ENCODE measurements at regions not wholly inside any gene's neighbourhood (a gene's known extent, or its start where the extent isn't known, plus 50 kb on each side); places are given as distances from the start of the nearest gene placed in this dataset.

- H3K27me3 Mint-ChIP-seq (ENCODE audit: insufficient read depth) = no peaks in the 10 kb centered on the region
- no peak for DNase-seq
- H3K9me3 ChIP-seq (ENCODE audit: control insufficient read depth, low read length) = no peaks in the 10 kb centered on the region
- H3K4me3 Mint-ChIP-seq = no peak overlapping the region
- H3K27ac ChIP-seq (ENCODE audit: low read depth, low read length) = no peak overlapping the region
- H3K27ac Mint-ChIP-seq = no peak overlapping the region
- no peak for TF ChIP-seq CTCF (conservative IDR thresholded peaks at IDR 0.05)
- H3K36me3 ChIP-seq (ENCODE audit: control insufficient read depth, insufficient read depth, low read length) = no peaks in the 10 kb centered on the region
- no peaks in the 10 kb centered on the region for H3K4me1 Mint-ChIP-seq
- H3K9ac ChIP-seq (ENCODE audit: extremely low read depth, low read length, poor library complexity, severe bottlenecking) = no peak overlapping the region
- H3K36me3 Mint-ChIP-seq (ENCODE audit: low read depth) = no peaks in the 10 kb centered on the region
- no peaks in the 10 kb centered on the region for H3K9me3 Mint-ChIP-seq
- H3K4me3 ChIP-seq (ENCODE audit: low read length) = no peak overlapping the region
- H3K27me3 ChIP-seq (ENCODE audit: control insufficient read depth, insufficient read depth, low read length, poor library complexity, severe bottlenecking) = no peaks in the 10 kb centered on the region
- 77 to 86% methylated on average over 4 to 6 of the region's 6 CpGs for WGBS, 2 experiments (ENCODE audit: insufficient coverage in 1 of 2, insufficient read length in 1 of 2)
- no peaks in the 10 kb centered on the region for H3K4me1 ChIP-seq (ENCODE audit: control insufficient read depth, insufficient read depth, low read length)
These were observed 147.2 kb downstream of the SPCS3 start for GRCh38 chr4:176467001-176467400.

- no peak for TF ChIP-seq CTCF (conservative IDR thresholded peaks at IDR 0.05)
- H3K36me3 Mint-ChIP-seq (ENCODE audit: low read depth) = no peaks in the 10 kb centered on the region
- H3K9me3 Mint-ChIP-seq = peaks cover 7% of the 10 kb centered on the region
- Histone ChIP-seq H3K36me3 (ENCODE audit: control insufficient read depth, insufficient read depth, low read length) (no peaks in the 10 kb centered on the region), H3K27ac (ENCODE audit: low read depth, low read length) (no peak overlapping the region), H3K4me1 (ENCODE audit: control insufficient read depth, insufficient read depth, low read length) (no peaks in the 10 kb centered on the region), H3K9ac (ENCODE audit: extremely low read depth, low read length, poor library complexity, severe bottlenecking) (no peak overlapping the region), H3K4me3 (ENCODE audit: low read length) (no peak overlapping the region), H3K27me3 (ENCODE audit: control insufficient read depth, insufficient read depth, low read length, poor library complexity, severe bottlenecking) (no peaks in the 10 kb centered on the region), H3K9me3 (ENCODE audit: control insufficient read depth, low read length) (no peaks in the 10 kb centered on the region)
- H3K4me3 Mint-ChIP-seq = no peak overlapping the region
- H3K27ac Mint-ChIP-seq = no peak overlapping the region
- H3K4me1 Mint-ChIP-seq = no peaks in the 10 kb centered on the region
- no peak for DNase-seq
- H3K27me3 Mint-ChIP-seq (ENCODE audit: insufficient read depth) = no peaks in the 10 kb centered on the region
These were observed 149.8 kb downstream of the SPCS3 start for GRCh38 chr4:176469546-176469945.

- no peaks in the 10 kb centered on the region for H3K27me3 Mint-ChIP-seq (ENCODE audit: insufficient read depth)
These were observed 150.9 kb downstream of the SPCS3 start for GRCh38 chr4:176470671-176471070.

More at GRCh38 chr4:176470671-176471070, 150.9 kb downstream of the SPCS3 start:
- Histone ChIP-seq H3K36me3 (ENCODE audit: control insufficient read depth, insufficient read depth, low read length) (no peaks in the 10 kb centered on the region), H3K4me3 (ENCODE audit: low read length) (no peak overlapping the region), H3K9me3 (ENCODE audit: control insufficient read depth, low read length) (no peaks in the 10 kb centered on the region), H3K9ac (ENCODE audit: extremely low read depth, low read length, poor library complexity, severe bottlenecking) (no peak overlapping the region), H3K27me3 (ENCODE audit: control insufficient read depth, insufficient read depth, low read length, poor library complexity, severe bottlenecking) (no peaks in the 10 kb centered on the region), H3K4me1 (ENCODE audit: control insufficient read depth, insufficient read depth, low read length) (no peaks in the 10 kb centered on the region), H3K27ac (ENCODE audit: low read depth, low read length) (no peak overlapping the region)
- WGBS, 2 experiments (ENCODE audit: insufficient coverage in 1 of 2, insufficient read length in 1 of 2) = 69 to 76% methylated on average over 3 of the region's 4 CpGs
- Mint-ChIP-seq H3K4me3 (no peak overlapping the region), H3K4me1 (no peaks in the 10 kb centered on the region), H3K36me3 (ENCODE audit: low read depth) (no peaks in the 10 kb centered on the region), H3K9me3 (peaks cover 16% of the 10 kb centered on the region), H3K27ac (no peak overlapping the region)
- no peak for TF ChIP-seq CTCF (conservative IDR thresholded peaks at IDR 0.05)
- DNase-seq = no peak
